GM18511 (cell line): ENCODE measurements at regions not wholly inside any gene's neighbourhood (a gene's known extent, or its start where the extent isn't known, plus 50 kb on each side); places are given as distances from the start of the nearest gene placed in this dataset.

ENCODE experiments used
- ATAC-seq: cut with Tn5 transposase; IDR thresholded peaks from one replicate; pipeline ENCODE4 v1.9.1; 2021; ENCODE audit warnings: mild to moderate bottlenecking, moderate library complexity; ENCODE audit not compliant: unreplicated experiment

GRCh38 chr5:124477577-124477976, 268.9 kb downstream of the ZNF608 start:
- ATAC-seq: no peak

DNA sequence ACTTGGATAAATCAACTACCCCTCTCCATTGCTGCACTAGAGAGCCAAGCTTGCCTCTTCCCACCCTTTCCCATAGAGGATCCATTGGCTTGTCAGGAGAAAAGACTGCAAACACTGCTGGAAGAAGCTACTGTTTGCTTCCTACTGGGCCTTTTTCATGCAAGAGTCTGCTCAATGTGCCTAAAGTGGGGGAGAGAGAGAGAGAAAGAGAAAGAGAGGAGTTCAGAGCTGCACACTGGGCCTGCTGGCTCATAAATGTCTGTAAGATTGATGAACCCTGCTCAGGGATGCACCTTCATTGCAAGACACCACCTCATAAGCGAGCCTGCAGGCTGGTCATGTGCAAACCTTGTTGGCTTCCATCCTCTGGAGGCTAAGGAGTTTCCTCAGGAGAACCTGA, 269.4 kb downstream of the ZNF608 start:
- ATAC-seq: no peak

- ATAC-seq: no peak
Observed at GRCh38 chr5:124474528-124475215, 271.8 kb downstream of the ZNF608 start.

- no peak for ATAC-seq
Observed at GRCh38 chr5:124468671-124469411, 277.6 kb downstream of the ZNF608 start.

DNA sequence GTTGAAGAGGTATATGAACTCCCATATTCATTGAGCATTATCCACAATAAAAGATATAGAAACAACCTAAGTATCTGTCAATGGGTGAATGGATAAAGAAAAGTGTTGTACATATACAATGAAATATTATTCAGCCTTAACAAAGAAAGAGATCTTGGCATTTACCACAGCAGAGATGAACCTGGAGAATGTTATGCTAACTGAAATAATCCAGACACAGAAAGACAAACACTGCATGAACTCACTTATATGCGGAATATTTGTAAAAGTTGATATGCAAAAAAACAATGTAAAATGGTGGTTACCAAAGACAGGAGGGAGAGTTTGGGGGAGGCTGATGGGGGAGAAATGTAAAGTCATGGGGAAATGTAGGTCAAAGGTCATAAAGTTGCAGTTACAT, 278.7 kb downstream of the ZNF608 start:
- ATAC-seq: no peak

GRCh38 chr5:124466011-124466410, 280.4 kb downstream of the ZNF608 start:
- ATAC-seq: no peak

DNA sequence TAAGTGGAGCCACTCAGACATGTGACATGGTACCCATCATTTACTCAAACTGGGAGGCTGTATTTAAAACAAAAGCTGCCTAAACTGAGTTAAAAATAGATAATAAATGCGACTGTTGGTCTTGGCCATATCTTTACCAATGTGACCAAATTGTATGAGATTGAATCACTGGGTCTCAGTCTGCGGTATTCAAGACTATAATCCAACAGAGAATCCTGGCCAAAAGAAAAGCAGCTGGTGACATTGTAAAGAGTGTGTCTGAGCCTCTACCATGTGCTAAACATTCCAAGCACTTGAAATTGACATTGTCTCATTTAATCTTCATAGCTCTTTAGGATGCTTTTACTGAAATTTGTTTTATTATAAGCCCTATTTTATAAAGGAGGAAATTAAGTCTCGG, 282.6 kb downstream of the ZNF608 start:
- ATAC-seq: no peak

DNA sequence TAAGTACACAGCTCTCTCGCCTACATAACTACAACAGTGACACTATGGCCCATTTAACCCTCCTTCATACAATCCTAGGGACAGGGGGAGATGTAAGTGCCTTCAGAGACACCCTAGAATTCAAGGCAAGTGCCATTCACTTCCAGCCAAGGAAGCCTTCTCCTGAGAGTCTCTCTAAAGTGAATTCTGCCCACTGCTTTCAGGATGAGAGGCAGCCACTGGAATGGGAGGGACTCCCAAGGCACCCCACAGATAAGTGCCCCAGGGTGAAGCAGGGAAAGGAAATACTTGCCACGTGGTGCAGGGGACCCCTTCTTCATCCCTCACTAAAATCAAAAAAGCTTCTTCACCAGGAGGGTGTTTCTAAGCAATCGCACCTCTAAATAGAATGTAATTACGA, 283.7 kb downstream of the ZNF608 start:
- no peak for ATAC-seq

DNA sequence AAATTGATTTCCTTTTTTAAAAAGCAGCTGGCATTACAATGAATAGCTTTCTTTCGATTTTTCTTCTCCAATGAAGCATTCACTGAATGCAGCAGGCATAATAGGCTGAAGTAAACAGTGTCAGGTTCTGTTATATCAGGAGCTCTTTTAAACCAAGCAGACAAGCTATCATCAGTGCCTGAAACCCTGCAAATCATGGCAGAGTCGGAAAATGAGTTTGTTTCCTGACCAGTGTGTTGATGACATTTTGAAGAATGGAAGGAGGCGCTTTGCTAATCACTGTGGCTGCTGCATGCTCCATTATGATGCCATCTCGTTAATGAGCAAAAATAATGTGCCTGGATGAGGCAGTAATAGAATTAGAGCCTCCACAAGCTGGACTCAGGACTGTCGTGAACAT, 284.5 kb downstream of the ZNF608 start:
- no peak for ATAC-seq

DNA sequence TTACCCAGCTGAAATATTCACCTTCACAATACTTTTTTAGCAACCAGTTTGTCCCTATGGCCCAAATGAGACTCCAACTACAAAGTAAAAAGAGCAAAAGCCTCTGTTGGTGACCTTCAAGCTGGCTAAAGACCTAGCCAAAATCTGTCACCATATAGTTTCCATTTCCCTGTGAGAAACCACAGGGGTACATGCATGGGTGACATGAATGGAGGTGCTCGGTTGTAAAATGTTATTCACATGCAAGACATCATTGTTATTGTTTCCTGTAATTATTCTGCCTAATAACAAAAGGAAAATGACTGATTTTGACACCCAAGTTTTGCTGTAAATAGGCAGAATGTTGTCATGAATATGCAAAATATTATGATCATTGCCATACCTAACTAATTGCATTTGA, 285.3 kb downstream of the ZNF608 start:
- no peak for ATAC-seq

DNA sequence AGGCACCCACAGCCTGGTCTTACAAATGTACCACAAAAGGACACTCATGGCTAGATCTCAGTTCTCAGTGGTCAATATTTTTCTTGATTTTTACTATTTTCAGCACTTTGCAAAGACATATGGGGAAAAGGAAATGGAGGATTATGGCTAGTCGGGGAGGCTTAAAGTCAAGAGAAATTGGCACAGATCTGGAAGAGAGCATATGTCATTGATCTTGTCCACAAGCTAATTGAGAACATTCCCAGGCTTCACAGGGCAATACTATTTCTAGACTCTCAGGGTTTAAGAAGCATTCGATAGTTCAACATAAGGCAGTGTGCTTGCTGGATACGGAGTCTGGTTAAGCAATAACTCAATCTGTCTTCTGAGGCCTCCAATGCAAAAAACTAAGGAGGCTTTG, 285.8 kb downstream of the ZNF608 start:
- no peak for ATAC-seq

DNA sequence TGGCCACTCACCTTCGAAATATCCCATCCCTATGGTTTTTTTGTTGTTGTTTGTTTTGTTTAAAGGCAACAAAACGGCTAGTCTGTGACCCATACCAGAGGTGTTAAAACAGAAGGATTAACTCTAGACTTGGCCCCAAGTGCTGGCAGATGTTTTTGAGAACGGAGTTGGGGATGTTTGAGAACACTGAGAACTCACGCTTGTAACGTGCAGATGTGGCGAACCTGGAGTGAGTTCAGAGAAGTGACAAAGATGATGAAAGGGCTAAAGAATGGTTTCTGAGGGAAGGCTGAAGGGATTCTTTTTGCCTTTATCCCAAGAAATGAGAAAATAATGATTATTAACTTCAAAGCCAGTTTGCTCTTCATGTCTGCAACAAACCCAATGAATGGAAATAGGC, 286.5 kb downstream of the ZNF608 start:
- ATAC-seq: no peak

DNA sequence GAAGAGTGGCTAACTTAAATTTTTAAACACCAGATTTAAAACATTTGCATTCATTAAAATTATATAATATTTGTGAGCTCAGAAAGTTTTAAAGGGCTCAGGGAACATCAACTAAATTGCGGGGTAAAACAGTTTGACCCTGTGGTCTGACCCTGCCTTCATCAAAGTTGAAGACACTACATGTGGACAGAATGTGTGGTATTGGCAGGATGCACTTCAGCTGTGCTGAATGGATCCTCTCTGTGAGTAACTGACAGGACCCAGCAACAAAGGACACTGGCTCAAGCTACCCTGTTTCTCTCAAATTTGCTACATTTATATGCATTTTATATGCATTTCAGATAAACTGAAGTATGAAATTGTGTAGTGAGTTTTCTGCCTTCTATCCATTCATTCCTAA, 288.5 kb downstream of the ZNF608 start:
- no peak for ATAC-seq

- ATAC-seq: no peak
Observed at GRCh38 chr5:124457101-124457500, 289.3 kb downstream of the ZNF608 start.

- no peak for ATAC-seq
Observed at GRCh38 chr5:124456249-124456648, 290.2 kb downstream of the ZNF608 start.

GRCh38 chr5:124454081-124454480, 292.4 kb downstream of the ZNF608 start:
- ATAC-seq: peak; percentile 1

DNA sequence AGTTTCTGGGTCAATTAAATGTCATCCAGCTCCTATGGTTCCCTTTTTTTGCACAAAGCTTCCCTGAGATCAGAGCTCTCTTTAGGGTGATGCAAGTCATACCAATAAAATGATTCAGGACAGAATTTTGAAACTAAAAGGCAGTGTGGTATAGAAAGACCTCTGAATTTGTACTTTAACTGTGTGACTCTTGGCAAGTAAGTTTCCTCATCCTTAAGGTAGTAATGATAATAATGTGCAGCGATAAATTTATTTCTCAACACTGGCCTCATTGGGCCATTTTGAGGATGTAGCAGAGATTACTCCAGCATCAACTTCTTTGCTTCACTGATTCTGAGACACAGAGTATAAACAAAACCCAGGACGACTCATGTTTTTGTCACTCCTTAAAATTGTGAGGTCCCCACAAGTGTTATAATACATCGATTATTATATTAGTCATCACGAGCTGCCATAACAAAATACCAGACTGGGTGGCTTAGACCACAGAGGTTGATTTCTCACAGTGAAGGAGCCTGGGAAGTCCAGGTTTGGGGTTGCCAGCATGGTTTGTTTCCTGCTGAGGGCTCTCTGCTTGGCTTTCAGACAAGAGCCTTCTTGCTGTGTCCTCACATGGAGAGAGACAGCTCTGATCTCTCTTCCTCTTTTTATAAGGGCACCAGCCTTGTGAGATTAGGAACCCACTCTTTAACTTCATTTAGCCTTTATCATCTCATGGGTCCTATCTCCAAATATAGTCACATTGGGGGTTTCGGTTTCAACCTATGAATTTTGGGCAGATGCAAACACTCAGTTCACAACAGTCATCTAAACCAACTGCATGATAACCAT, 293.0 kb downstream of the ZNF608 start:
- ATAC-seq: peak; percentile 98

DNA sequence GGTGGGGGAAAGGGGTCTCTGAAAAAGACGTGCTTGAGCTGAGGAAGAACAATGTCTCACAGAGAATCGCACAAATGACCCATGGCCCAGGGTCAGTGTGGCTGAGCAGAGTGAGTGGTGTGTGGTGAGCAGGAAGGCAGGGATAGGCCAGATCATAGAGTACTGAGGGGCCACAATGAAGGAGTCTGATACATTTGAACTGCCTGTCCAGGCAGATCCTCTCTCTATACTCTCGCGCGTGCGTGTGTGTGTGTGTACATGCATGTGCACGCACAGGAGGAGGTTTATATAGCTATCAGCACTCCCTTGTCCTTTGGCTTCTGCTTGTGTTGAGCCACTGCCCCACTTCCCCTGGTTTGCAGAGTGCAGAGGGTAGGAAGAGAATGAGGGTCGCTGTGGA, 294.0 kb downstream of the ZNF608 start:
- no peak for ATAC-seq

GRCh38 chr5:124451721-124452383, 294.6 kb downstream of the ZNF608 start:
- no peak for ATAC-seq

DNA sequence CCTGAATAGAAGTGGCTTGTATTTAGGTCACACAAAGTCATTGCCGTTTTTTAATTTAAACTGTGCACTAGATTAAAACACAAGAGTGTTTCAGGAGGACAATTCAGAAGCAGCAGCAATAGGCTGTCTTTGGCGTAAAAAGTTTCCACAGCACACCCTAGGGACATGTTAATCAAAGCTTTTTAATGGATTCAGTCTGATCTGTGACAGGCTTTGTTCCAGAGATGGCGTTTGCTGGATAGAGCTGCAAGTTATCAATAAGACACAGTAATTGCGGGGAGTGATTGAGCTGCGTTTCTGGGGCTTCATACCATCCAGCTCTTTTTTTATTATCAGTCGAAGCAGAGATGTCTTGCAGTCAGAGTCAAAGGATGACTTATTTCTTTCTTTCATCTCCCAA, 300.3 kb downstream of the ZNF608 start:
- ATAC-seq: no peak

DNA sequence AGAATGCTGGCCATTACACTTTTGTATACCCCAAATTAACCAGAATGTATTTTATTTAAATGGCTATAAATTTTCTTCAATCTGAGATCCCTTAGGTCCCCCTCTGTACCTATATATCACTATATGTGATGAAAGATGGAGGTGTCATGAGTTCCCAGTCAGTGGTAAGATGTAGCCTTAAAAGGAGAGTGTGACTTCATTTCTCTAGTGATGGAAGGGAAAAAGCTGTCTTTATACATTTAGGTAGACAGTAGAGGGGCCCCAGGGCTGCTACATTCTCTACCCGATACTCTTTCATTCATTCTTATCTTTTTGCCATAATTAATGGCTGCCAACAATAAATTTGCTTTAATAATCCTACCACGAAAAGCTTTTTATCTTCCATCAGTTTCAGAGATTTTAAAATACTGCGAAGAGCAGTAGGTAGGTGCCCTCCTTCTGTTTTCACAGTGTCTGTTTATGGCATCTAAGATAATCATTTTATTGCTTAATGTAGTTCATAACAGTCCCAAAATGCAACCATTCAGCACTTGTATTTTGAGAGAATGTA, 301.3 kb downstream of the ZNF608 start:
- no peak for ATAC-seq
